OCI-LY1 (cell line): ENCODE measurements at regions not wholly inside any gene's neighbourhood (a gene's known extent, or its start where the extent isn't known, plus 50 kb on each side); places are given as distances from the start of the nearest gene placed in this dataset.

Experiments
- EZH2 ChIP-seq: fragments of 200-600 bp; sonication (generic), shearing (Covaris generic); IDR thresholded peaks from 2 replicates; pipeline ENCODE4 v1.8.0; 2017; ENCODE audit warnings: borderline replicate concordance, mixed run types, mild to moderate bottlenecking, antibody characterized with exemption, low read length, moderate library complexity, mixed read lengths
- TF ChIP-seq, protein P1 (sequence below): fragments of 200-600 bp; sonication (generic), shearing (Covaris generic); IDR thresholded peaks from 2 replicates; pipeline ENCODE4 v1.5.1; 2017; ENCODE audit warnings: mild to moderate bottlenecking, antibody characterized with exemption, low read length, moderate library complexity, mixed read lengths

DNA sequence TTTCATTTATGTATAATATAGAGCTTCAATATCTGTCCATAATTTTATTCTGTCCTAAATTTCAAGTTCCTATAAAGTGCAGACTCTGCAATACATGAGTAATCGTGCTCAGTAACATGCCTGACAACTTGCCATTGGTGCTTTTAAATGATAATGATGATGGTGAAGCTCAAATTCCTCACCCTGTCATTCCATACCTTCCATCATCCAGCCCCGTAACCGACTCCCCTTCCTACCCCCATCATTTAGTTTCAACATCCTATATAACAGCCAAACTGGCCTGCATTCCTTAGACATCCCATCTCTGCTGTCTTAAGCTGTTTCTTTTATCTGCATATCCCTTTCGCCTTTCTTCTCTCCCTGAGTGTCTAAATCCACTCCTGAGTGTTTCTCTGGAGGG is 67.2 kb upstream of the DLG1 start:
- TF ChIP-seq, protein P1, sequence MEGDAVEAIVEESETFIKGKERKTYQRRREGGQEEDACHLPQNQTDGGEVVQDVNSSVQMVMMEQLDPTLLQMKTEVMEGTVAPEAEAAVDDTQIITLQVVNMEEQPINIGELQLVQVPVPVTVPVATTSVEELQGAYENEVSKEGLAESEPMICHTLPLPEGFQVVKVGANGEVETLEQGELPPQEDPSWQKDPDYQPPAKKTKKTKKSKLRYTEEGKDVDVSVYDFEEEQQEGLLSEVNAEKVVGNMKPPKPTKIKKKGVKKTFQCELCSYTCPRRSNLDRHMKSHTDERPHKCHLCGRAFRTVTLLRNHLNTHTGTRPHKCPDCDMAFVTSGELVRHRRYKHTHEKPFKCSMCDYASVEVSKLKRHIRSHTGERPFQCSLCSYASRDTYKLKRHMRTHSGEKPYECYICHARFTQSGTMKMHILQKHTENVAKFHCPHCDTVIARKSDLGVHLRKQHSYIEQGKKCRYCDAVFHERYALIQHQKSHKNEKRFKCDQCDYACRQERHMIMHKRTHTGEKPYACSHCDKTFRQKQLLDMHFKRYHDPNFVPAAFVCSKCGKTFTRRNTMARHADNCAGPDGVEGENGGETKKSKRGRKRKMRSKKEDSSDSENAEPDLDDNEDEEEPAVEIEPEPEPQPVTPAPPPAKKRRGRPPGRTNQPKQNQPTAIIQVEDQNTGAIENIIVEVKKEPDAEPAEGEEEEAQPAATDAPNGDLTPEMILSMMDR = no peak
- no peak for TF ChIP-seq EZH2
